Sigmoid colon (tissue), 4 donors: ENCODE measurements at regions not wholly inside any gene's neighbourhood (a gene's known extent, or its start where the extent isn't known, plus 50 kb on each side); places are given as distances from the start of the nearest gene placed in this dataset.

Experiments used
- CTCF ChIP-seq, 4 experiments: fragments of 450-650 bp in 3 of 4; fragments of 200-600 bp in 1 of 4; IDR thresholded peaks; one replicate each; pipeline ENCODE4 v1.5.1; 2016 to 2019; ENCODE audit warnings: antibody characterized with exemption in 4 of 4, mild to moderate bottlenecking in 3 of 4, moderate library complexity in 2 of 4
- EP300 ChIP-seq, 4 donors: sonication (generic); formaldehyde crosslinking; IDR thresholded peaks; one replicate each; pipeline ENCODE4 v1.6.1; 2017; ENCODE audit warnings: antibody characterized with exemption in 4 of 4

- TF ChIP-seq CTCF (IDR thresholded peaks at IDR 0.05) (no peak), EP300 (IDR thresholded peaks at IDR 0.05) (no peak)
Observed at GRCh38 chr6:141035312-141036200, 1097.2 kb upstream of the GJE1 start.
